GM18505 (cell line): ENCODE measurements at regions not wholly inside any gene's neighbourhood (a gene's known extent, or its start where the extent isn't known, plus 50 kb on each side); places are given as distances from the start of the nearest gene placed in this dataset.

Experiments
- ATAC-seq: cut with Tn5 transposase; IDR thresholded peaks from one replicate; pipeline ENCODE4 v1.9.1; 2021; ENCODE audit not compliant: unreplicated experiment
- POLR2A ChIP-seq: IDR thresholded peaks from 4 replicates; pipeline ENCODE4 v1.6.1; 2011; ENCODE audit warnings: borderline replicate concordance; ENCODE audit not compliant: insufficient read depth, insufficient read length; ENCODE audit errors: extremely low read depth

DNA sequence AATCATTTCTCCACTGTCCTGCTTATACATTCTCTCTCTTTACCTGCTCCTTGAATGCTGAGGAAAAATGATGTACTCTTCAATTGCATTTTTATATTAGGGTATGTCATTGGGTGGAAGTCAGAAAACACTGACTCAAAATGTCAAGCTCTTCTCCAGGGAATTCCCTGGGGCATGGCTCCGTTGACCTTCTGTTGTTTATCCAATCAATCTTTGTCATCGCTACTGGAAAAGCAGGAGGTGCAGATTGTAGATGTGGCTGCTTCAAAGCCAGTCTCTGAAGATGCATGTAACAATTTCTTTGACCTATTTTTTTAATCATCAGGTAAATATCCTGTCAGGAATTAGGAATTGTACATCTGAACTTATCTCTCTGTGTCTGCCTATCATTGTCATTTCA is 63.9 kb upstream of the TENT5A start:
- TF ChIP-seq POLR2A, result no peak
- no peak for ATAC-seq

- no peak for ATAC-seq
- TF ChIP-seq POLR2A, result no peak
Measured at GRCh38 chr6:81814370-81815076, 62.0 kb upstream of the TENT5A start.

- ATAC-seq, result no peak
- no peak for TF ChIP-seq POLR2A
Measured at GRCh38 chr6:81813305-81813704, 60.8 kb upstream of the TENT5A start.

DNA sequence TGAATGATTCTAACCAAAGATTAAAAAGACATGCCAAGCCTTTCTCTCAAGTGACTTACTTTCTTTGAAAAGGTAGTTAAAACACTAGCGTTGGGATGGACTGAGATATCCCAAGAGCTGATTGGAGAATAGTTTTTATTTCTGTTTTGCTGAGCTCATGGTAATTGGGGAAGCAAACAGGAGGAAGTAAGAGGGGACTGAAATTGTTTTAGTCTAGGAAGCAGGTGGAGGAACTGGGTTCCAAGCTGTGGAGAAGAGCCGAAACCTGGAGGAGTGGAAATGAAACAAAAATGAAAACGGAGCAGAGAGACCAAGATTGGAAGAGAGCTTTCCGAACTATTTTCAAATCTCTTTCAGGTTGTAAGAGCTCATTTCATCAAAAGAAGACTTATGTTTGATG is 59.9 kb upstream of the TENT5A start:
- TF ChIP-seq POLR2A, result no peak
- ATAC-seq, result no peak

DNA sequence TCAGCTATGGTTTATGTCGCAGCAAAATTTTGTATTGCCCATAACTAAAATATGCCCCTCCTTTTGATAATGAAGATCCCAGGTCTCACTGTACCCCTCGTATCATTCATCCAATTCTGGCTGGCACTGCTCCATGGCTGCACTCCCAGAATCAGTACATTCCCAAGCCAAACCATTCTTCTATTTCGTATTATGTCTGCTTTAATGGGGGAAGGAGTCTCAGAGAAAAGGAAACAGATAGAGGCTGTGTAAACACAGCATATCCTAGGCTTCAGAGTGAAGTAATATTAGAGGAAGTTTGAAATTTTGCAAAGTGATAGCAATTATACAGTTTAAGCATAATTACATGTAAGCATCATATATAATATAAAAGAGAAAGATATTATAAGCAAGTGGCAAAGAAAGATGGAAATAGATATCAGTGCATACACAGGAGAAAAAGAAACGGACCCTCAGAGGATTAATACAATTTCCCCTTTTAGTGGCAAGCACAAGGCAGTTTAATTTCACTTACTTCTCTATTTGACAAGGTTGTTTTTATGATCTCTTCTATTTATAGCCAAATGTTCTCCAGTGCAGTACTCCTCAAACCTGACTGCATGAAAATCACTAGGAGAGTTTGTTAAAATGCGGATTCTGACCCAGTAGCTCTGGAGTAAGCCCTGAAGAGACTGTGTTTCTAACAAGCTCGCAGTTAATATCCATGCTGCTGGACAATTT is 56.5 kb upstream of the TENT5A start:
- ATAC-seq, result no peak
- TF ChIP-seq POLR2A, result no peak

DNA sequence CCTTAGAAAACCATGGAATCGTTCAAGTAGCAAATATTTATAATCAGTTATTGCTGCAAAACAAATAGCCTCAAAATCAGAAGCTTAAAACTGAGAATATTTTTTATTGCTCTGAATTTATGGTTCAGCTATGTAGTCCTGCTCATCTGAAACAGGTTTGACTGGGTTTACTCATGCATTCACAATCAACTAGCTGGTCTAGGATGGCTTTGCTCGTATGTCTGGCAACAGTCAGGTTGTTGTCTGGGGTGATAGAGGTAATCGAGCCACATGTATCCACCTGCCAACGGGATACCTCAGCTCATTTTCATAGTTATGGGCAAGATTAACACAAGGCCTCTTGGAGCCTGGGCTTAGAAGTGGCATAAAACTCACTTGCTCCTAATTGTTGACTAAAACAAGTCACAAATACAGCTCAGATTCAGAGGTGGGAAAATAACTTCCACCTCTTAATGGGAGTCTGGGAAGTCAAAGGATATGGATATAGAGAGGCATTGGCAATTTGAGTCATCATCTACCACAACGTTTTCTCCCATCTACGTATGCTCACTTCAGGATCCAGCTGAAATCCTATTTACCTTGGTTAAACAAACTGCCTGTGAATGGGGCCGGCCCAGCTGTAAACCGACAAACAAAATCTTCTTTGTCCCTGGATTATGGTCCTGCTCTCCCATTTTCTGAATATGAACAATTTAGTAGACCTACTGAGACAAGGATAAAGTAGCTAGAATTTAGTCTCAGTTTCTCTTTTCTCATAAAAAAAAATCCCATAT is 54.5 kb upstream of the TENT5A start:
- no peak for ATAC-seq
- no peak for TF ChIP-seq POLR2A

DNA sequence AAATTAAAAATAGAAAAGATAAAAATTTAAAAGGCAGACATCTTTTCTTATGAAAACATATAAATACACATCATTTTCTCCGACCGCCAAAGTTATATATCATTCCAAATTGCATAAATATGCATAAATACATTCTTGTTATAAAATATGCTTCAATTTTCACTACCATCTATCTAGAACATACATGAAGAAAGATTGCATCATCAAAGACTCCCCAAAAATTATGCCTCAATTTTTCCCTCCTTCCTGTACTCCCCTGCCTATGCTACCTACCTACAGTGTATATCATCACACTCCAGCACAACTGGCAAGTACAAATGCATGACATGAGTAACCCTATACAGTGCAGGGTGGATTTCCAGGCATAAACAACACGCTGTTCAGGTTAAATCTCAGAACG is 49.9 kb upstream of the TENT5A start:
- TF ChIP-seq POLR2A, result no peak
- no peak for ATAC-seq
